VCaP (cell line): ENCODE measurements at regions not wholly inside any gene's neighbourhood (a gene's known extent, or its start where the extent isn't known, plus 50 kb on each side); places are given as distances from the start of the nearest gene placed in this dataset.
"Not testable (repeated sequence)": the region's sequence is repeated elsewhere in the genome, so short reads cannot be mapped to it uniquely, and the experiment has no call there.

Experiments
- H3K27ac ChIP-seq: fragments of 450-650 bp; 2 replicates; pipeline ENCODE4 v1.5.1; 2017
- CTCF ChIP-seq: fragments of 450-650 bp; conservative IDR thresholded peaks from 2 replicates; pipeline ENCODE4 v1.5.1; 2017; ENCODE audit warnings: mild to moderate bottlenecking, moderate library complexity

- TF ChIP-seq CTCF: no peak
- no peak overlapping the region for H3K27ac ChIP-seq
These were observed 98.6 kb upstream of the CAB39 start for GRCh38 chr2:230614040-230614439.

GRCh38 chr2:230614913-230615332 is 97.7 kb upstream of the CAB39 start:
- TF ChIP-seq CTCF: no peak
- H3K27ac ChIP-seq: no peak overlapping the region

- not testable (repeated sequence) for H3K27ac ChIP-seq
These were observed 95.4 kb upstream of the CAB39 start for GRCh38 chr2:230617256-230617706.

GRCh38 chr2:230619491-230619890 is 93.2 kb upstream of the CAB39 start:
- H3K27ac ChIP-seq: no peak overlapping the region
- TF ChIP-seq CTCF: no peak

- H3K27ac ChIP-seq: not testable (repeated sequence)
These were observed 87.4 kb upstream of the CAB39 start for GRCh38 chr2:230625220-230625619.

GRCh38 chr2:230627091-230627490 is 85.6 kb upstream of the CAB39 start:
- H3K27ac ChIP-seq: not testable (repeated sequence)

- peak overlapping the region; percentile 11; the same call in 1 of the 2 replicates for H3K27ac ChIP-seq
- no peak for TF ChIP-seq CTCF
These were observed 84.6 kb upstream of the CAB39 start for GRCh38 chr2:230627806-230628724.

- no peak for TF ChIP-seq CTCF
- peak overlapping the region; percentile 69 for H3K27ac ChIP-seq
These were observed 81.2 kb upstream of the CAB39 start for GRCh38 chr2:230631470-230631869.

GRCh38 chr2:230634146-230634545 is 78.5 kb upstream of the CAB39 start:
- H3K27ac ChIP-seq: no peak overlapping the region
- no peak for TF ChIP-seq CTCF

GRCh38 chr2:230634721-230635313 is 77.8 kb upstream of the CAB39 start:
- H3K27ac ChIP-seq: not testable (repeated sequence)
